ENCODE measurements at regions not wholly inside any gene's neighbourhood (a gene's known extent, or its start where the extent isn't known, plus 50 kb on each side); places are given as distances from the start of the nearest gene placed in this dataset.
A peak's percentile ranks its signal among the peaks of the same experiment; 100 is the strongest.

DNA sequence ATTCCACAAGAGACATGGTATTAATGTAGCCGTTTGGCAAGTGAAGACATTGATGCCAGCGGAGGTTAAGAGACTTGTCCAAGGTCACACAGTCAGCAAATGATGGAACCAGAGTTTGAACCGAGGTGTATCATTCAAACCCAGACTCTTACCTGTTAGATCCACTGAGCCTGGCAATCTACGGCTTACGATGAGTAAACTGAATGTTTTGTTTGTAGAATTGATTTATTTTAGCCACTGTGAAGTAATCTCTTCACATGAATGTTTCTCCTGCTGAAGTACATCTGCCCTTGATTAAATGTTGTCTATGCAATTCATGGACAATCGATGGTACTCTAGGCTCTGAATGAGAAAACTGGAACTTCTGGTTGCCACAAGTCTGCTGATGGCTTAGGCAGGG, 155.5 kb upstream of the NAV2 start:
- no peaks in the 10 kb centered on the region for H3K27me3 ChIP-seq (replicated peaks; ENCODE audit: control insufficient read depth, insufficient read depth, low read length)

DNA sequence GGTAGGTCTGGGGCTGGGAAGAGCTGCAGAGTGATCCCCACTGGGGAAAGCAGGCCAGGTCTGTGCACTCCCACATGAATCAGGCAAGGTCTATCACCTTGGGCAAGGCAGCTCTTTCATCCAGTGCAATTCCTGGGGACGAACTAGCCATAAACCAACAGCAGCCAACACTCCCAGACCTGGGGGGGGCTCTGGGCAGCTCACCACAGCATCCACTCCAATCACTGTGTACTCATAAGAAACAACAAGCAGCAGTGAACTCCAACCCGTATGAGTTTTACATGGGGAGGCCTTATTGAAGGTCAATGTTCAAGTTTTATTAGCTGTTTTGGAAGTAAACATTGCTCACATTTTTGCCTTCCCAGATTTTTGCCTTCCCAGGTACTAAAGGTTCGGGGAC, 157.4 kb upstream of the NAV2 start:
- POLR2A ChIA-PET, result no interaction called here

More for the DNA sequence above, 155.5 kb upstream of the NAV2 start:
- peaks cover 13% of the 10 kb centered on the region for H3K4me1 ChIP-seq
- no peak overlapping the region for H3K4me3 Mint-ChIP-seq (ENCODE audit: unreplicated experiment)
- no peak for DNase-seq
- no peaks in the 10 kb centered on the region for H3K36me3 Mint-ChIP-seq (ENCODE audit: insufficient read depth, unreplicated experiment)
- ChIA-PET CTCF (interaction anchor here (0.5 to 1.8 kb wide), 9 partner anchors 28 to 566 kb away, joined by 3 to 9 read pairs (median 4); no protein-coding TSS in a partner anchor), POLR2A (no interaction called here)
- H3K4me1 Mint-ChIP-seq (ENCODE audit: low read depth, unreplicated experiment), result peaks cover 8% of the 10 kb centered on the region
- TF ChIP-seq, protein P1, sequence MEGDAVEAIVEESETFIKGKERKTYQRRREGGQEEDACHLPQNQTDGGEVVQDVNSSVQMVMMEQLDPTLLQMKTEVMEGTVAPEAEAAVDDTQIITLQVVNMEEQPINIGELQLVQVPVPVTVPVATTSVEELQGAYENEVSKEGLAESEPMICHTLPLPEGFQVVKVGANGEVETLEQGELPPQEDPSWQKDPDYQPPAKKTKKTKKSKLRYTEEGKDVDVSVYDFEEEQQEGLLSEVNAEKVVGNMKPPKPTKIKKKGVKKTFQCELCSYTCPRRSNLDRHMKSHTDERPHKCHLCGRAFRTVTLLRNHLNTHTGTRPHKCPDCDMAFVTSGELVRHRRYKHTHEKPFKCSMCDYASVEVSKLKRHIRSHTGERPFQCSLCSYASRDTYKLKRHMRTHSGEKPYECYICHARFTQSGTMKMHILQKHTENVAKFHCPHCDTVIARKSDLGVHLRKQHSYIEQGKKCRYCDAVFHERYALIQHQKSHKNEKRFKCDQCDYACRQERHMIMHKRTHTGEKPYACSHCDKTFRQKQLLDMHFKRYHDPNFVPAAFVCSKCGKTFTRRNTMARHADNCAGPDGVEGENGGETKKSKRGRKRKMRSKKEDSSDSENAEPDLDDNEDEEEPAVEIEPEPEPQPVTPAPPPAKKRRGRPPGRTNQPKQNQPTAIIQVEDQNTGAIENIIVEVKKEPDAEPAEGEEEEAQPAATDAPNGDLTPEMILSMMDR (IDR thresholded peaks at IDR 0.05; ENCODE audit: insufficient read depth in 1 of 2, low read depth in 1 of 2, low read length in 1 of 2, severe bottlenecking in 1 of 2, unreplicated experiment in 1 of 2), result no peak
- H3K36me3 ChIP-seq (ENCODE audit: control insufficient read depth, insufficient read depth, low read length), result no peaks in the 10 kb centered on the region
- no peaks in the 10 kb centered on the region for H3K9me3 ChIP-seq
- H3K27ac Mint-ChIP-seq (ENCODE audit: unreplicated experiment), result no peak overlapping the region
- intact Hi-C loops (cut with micrococcal nuclease; ENCODE audit: unreplicated experiment), result loop anchor here (1.0 to 10.0 kb wide), 4 partner anchors 185 to 486 kb away; no protein-coding TSS in a partner anchor
- BruUV-seq (replicated peaks), result no TSS peak
- H3K4me3 ChIP-seq (ENCODE audit: low read depth, low read length), result no peak overlapping the region
- no peaks in the 10 kb centered on the region for H3K27me3 Mint-ChIP-seq (ENCODE audit: insufficient read depth, unreplicated experiment)
- no peaks in the 10 kb centered on the region for H3K9me3 Mint-ChIP-seq (ENCODE audit: unreplicated experiment)

DNA sequence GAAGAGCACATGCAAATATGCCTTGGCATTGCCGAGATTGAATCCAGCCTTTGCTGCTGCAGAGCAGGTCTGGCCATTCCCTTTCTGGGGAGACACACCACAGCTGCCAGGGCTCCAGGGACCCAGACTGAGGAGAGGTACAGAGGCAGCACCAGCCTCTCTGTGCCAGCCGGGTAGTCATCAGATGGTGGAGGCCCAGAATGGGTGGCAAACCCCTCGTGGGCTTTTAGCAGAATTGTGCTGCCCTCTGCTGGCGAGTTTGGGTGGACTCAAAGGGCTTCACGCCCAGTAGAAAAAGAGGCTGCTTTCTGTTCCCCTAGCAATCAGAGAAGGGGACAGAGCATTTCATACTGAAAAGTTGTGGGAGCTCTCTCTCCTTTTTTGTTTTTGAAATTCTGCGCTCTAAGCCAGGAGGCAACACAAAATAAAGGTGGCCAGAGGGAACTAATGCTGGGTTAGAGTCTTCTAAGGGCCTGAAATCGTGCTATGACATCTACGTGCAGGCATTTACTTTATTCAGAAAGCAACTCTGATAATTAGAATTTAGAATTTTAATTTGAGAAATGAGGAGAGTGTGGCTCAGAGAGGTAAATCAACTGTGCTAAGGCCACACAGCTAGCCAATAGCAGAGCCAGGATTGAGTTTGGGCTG, 158.8 kb upstream of the NAV2 start:
- peaks cover 8% of the 10 kb centered on the region for H3K4me1 Mint-ChIP-seq (ENCODE audit: low read depth, unreplicated experiment)
- CTCF ChIA-PET, result interaction anchor here (1.8 to 2.2 kb wide), 3 partner anchors 60 to 227 kb away, joined by 11 to 14 read pairs (median 14); no protein-coding TSS in a partner anchor
- Histone ChIP-seq H3K9me3 (no peaks in the 10 kb centered on the region), H3K36me3 (ENCODE audit: control insufficient read depth, insufficient read depth, low read length) (no peaks in the 10 kb centered on the region), H3K27me3 (replicated peaks; ENCODE audit: control insufficient read depth, insufficient read depth, low read length) (no peaks in the 10 kb centered on the region), H3K4me1 (peaks cover 13% of the 10 kb centered on the region), H3K4me3 (ENCODE audit: low read depth, low read length) (no peak overlapping the region)
- TF ChIP-seq, protein P1 (IDR thresholded peaks at IDR 0.05; ENCODE audit: insufficient read depth in 1 of 2, low read depth in 1 of 2, low read length in 1 of 2, severe bottlenecking in 1 of 2, unreplicated experiment in 1 of 2), result peak; percentile 85 to 89
- no peaks in the 10 kb centered on the region for H3K36me3 Mint-ChIP-seq (ENCODE audit: insufficient read depth, unreplicated experiment)
- intact Hi-C loops (cut with micrococcal nuclease; ENCODE audit: unreplicated experiment), result loop anchor here (1.0 to 10.0 kb wide), 6 partner anchors 47 to 389 kb away; no protein-coding TSS in a partner anchor
- H3K9me3 Mint-ChIP-seq (ENCODE audit: unreplicated experiment), result no peaks in the 10 kb centered on the region
- no TSS peak for BruUV-seq (replicated peaks)
- POLR2A ChIA-PET, result no interaction called here
- DNase-seq, result peak; percentile 73 to 80
- H3K4me3 Mint-ChIP-seq (ENCODE audit: unreplicated experiment), result no peak overlapping the region
- no peaks in the 10 kb centered on the region for H3K27me3 Mint-ChIP-seq (ENCODE audit: insufficient read depth, unreplicated experiment)
- no peak overlapping the region for H3K27ac Mint-ChIP-seq (ENCODE audit: unreplicated experiment)

More for the DNA sequence above, 157.4 kb upstream of the NAV2 start:
- Mint-ChIP-seq H3K27me3 (ENCODE audit: insufficient read depth, unreplicated experiment) (no peaks in the 10 kb centered on the region), H3K36me3 (ENCODE audit: insufficient read depth, unreplicated experiment) (no peaks in the 10 kb centered on the region), H3K9me3 (ENCODE audit: unreplicated experiment) (no peaks in the 10 kb centered on the region), H3K4me3 (ENCODE audit: unreplicated experiment) (no peak overlapping the region), H3K4me1 (ENCODE audit: low read depth, unreplicated experiment) (peaks cover 8% of the 10 kb centered on the region), H3K27ac (ENCODE audit: unreplicated experiment) (no peak overlapping the region)
- H3K36me3 ChIP-seq (ENCODE audit: control insufficient read depth, insufficient read depth, low read length), result no peaks in the 10 kb centered on the region
- peak; percentile 69 to 76 for DNase-seq
- intact Hi-C loops (cut with micrococcal nuclease; ENCODE audit: unreplicated experiment), result loop anchor here (1.0 to 10.0 kb wide), 2 partner anchors 30 to 390 kb away; no protein-coding TSS in a partner anchor
- H3K9me3 ChIP-seq, result no peaks in the 10 kb centered on the region
- H3K4me3 ChIP-seq (ENCODE audit: low read depth, low read length), result no peak overlapping the region
- BruUV-seq (replicated peaks), result no TSS peak
- TF ChIP-seq, protein P1 (IDR thresholded peaks at IDR 0.05; ENCODE audit: insufficient read depth in 1 of 2, low read depth in 1 of 2, low read length in 1 of 2, severe bottlenecking in 1 of 2, unreplicated experiment in 1 of 2), result no peak
- CTCF ChIA-PET, result interaction anchor here (0.7 to 2.2 kb wide), 11 partner anchors 9 to 484 kb away, joined by 3 to 14 read pairs (median 4); no protein-coding TSS in a partner anchor
- H3K27me3 ChIP-seq (replicated peaks; ENCODE audit: control insufficient read depth, insufficient read depth, low read length), result no peaks in the 10 kb centered on the region
- H3K4me1 ChIP-seq, result peaks cover 13% of the 10 kb centered on the region

Data from Caco-2 (cell line).